Neutrophil (primary cell): ENCODE measurements at regions not wholly inside any gene's neighbourhood (a gene's known extent, or its start where the extent isn't known, plus 50 kb on each side); places are given as distances from the start of the nearest gene placed in this dataset.
"Not testable (repeated sequence)": the region's sequence is repeated elsewhere in the genome, so short reads cannot be mapped to it uniquely, and the experiment has no call there.

ENCODE experiments used
- H3K27ac ChIP-seq: fragments of 200-600 bp; sonication (generic); 2 replicates; pipeline ENCODE4 v1.5.1; 2016; ENCODE audit warnings: mild to moderate bottlenecking, moderate library complexity
- H3K27me3 ChIP-seq: fragments of 200-600 bp; sonication (generic); 2 replicates; pipeline ENCODE4 v1.6.0; 2016; ENCODE audit warnings: mild to moderate bottlenecking
- H3K36me3 ChIP-seq: fragments of 200-600 bp; sonication (generic); 2 replicates; pipeline ENCODE4 v1.5.1; 2017
- H3K4me1 ChIP-seq, 2 experiments: fragments of 200-600 bp in 1 of 2; sonication (generic) in 1 of 2; 1 replicate in 1 of 2; 2 replicates in 1 of 2; pipeline versions ENCODE4 v1.5.1 to v1.6.1; 2013 to 2016; ENCODE audit warnings: low read depth in 1 of 2, low read length in 1 of 2, mild to moderate bottlenecking in 1 of 2, moderate library complexity in 1 of 2; ENCODE audit not compliant: control insufficient read depth in 1 of 2, insufficient read depth in 1 of 2
- H3K4me3 ChIP-seq, 2 experiments: fragments of 200-600 bp in 1 of 2; sonication (generic) in 1 of 2; 1 replicate in 1 of 2; 2 replicates in 1 of 2; pipeline ENCODE4 v1.5.1; 2013 to 2016; ENCODE audit warnings: low read depth in 1 of 2, low read length in 1 of 2, mild to moderate bottlenecking in 1 of 2, moderate library complexity in 1 of 2
- H3K9me3 ChIP-seq: fragments of 200-600 bp; sonication (generic); 2 replicates; pipeline ENCODE4 v1.5.1; 2016
- CTCF ChIP-seq: fragments of 200-600 bp; sonication (generic); IDR thresholded peaks from 2 replicates; pipeline ENCODE4 v1.5.1; 2016; ENCODE audit warnings: antibody characterized with exemption

- no peaks in the 10 kb centered on the region for H3K27me3 ChIP-seq
- H3K36me3 ChIP-seq, result no peaks in the 10 kb centered on the region
- H3K9me3 ChIP-seq, result no peaks in the 10 kb centered on the region
- no peak for TF ChIP-seq CTCF
- H3K4me3 ChIP-seq, result no peak overlapping the region
- H3K4me1 ChIP-seq, result no peaks in the 10 kb centered on the region
- no peak overlapping the region for H3K27ac ChIP-seq
Measured at GRCh38 chr22:23467721-23468294, 112.3 kb downstream of the IGLL1 start.

GRCh38 chr22:23466351-23466750 is 113.7 kb downstream of the IGLL1 start:
- H3K4me1 ChIP-seq, result no peaks in the 10 kb centered on the region
- H3K27me3 ChIP-seq, result no peaks in the 10 kb centered on the region
- no peaks in the 10 kb centered on the region for H3K9me3 ChIP-seq
- TF ChIP-seq CTCF, result no peak
- no peak overlapping the region for H3K27ac ChIP-seq
- H3K4me3 ChIP-seq, result no peak overlapping the region
- H3K36me3 ChIP-seq, result no peaks in the 10 kb centered on the region

GRCh38 chr22:23464796-23465195 is 115.3 kb downstream of the IGLL1 start:
- not testable (repeated sequence) for H3K4me1 ChIP-seq, H3K36me3 ChIP-seq, H3K27ac ChIP-seq, H3K4me3 ChIP-seq, H3K9me3 ChIP-seq
- H3K27me3 ChIP-seq, result peaks cover 11% of the 10 kb centered on the region

- H3K4me3 ChIP-seq, H3K36me3 ChIP-seq, H3K27ac ChIP-seq, H3K9me3 ChIP-seq, H3K4me1 ChIP-seq: not testable (repeated sequence)
- peaks cover 44% of the 10 kb centered on the region for H3K27me3 ChIP-seq
Measured at GRCh38 chr22:23460517-23461031, 119.5 kb downstream of the IGLL1 start.

- not testable (repeated sequence) for H3K4me1 ChIP-seq, H3K27ac ChIP-seq, H3K36me3 ChIP-seq, H3K4me3 ChIP-seq, H3K9me3 ChIP-seq
- peaks cover 46% of the 10 kb centered on the region for H3K27me3 ChIP-seq
Measured at GRCh38 chr22:23459645-23460516, 120.2 kb downstream of the IGLL1 start.

GRCh38 chr22:23458663-23459541 is 121.2 kb downstream of the IGLL1 start:
- Histone ChIP-seq H3K9me3 (no peaks in the 10 kb centered on the region), H3K27me3 (peaks cover 46% of the 10 kb centered on the region), H3K4me3 (no peak overlapping the region)

More at GRCh38 chr22:23458663-23459541, 121.2 kb downstream of the IGLL1 start:
- TF ChIP-seq CTCF, result no peak
- H3K27ac ChIP-seq, result no peak overlapping the region
- H3K4me1 ChIP-seq, result no peaks in the 10 kb centered on the region
- H3K36me3 ChIP-seq, result no peaks in the 10 kb centered on the region
